Osteocyte (in vitro differentiated cells): ENCODE measurements at regions not wholly inside any gene's neighbourhood (a gene's known extent, or its start where the extent isn't known, plus 50 kb on each side); places are given as distances from the start of the nearest gene placed in this dataset.

Source experiments
- DNase-seq: peaks from one replicate; pipeline ENCODE4 v3.0.0; 2021; ENCODE audit warnings: mixed read lengths; ENCODE audit not compliant: unreplicated experiment; ENCODE audit errors: extremely low spot score
- H3K27ac Mint-ChIP-seq: one replicate; pipeline ENCODE4 v1.8.0; 2021; ENCODE audit warnings: mild to moderate bottlenecking, mixed read lengths; ENCODE audit not compliant: unreplicated experiment
- H3K27me3 Mint-ChIP-seq: one replicate; pipeline ENCODE4 v1.8.0; 2021; ENCODE audit warnings: mixed read lengths; ENCODE audit not compliant: unreplicated experiment
- H3K36me3 Mint-ChIP-seq: one replicate; pipeline ENCODE4 v1.8.0; 2021; ENCODE audit warnings: mixed read lengths; ENCODE audit not compliant: unreplicated experiment
- H3K4me1 Mint-ChIP-seq: one replicate; pipeline ENCODE4 v1.8.0; 2021; ENCODE audit warnings: mixed read lengths; ENCODE audit not compliant: unreplicated experiment
- H3K4me3 Mint-ChIP-seq: one replicate; pipeline ENCODE4 v1.8.0; 2021; ENCODE audit warnings: mild to moderate bottlenecking, moderate library complexity, mixed read lengths; ENCODE audit not compliant: unreplicated experiment
- H3K9me3 Mint-ChIP-seq: one replicate; pipeline ENCODE4 v1.8.0; 2021; ENCODE audit warnings: mixed read lengths; ENCODE audit not compliant: unreplicated experiment
- TF ChIP-seq, protein P1 (sequence below): fragments of 200-600 bp; sonication (generic); IDR thresholded peaks from 2 replicates; pipeline ENCODE4 v1.5.0; 2021; ENCODE audit warnings: antibody characterized with exemption, mild to moderate bottlenecking, moderate library complexity

DNA sequence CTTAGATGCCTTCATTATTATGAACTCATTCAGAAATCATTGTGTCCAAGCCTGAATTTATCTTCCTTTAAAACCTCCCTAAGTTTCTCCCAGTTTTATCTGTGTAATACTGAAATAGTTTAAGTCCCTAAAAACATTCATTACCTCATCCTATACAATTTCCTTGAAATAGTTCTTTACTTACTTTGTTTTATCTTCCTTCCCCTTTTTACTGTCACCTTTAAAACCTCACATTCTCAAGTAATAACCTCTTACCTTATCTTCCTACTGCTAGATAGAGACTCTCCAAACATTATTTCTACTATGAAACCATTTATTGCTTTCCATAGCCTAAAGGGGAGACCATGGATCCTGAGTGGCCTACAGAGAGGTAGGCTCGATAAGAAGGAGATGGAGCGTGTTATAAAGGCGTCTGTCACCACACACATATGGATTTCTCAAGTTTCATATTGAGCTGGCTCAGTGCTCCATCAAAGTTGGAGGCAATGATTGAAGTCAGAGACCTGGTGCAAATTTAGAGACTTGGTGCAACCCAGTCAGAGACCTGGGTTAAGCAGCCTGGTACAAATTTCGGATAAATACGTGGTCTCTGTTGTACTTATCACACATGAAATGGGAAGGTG lies 140.4 kb downstream of the NFKBIZ start:
- H3K27me3 Mint-ChIP-seq: no peaks in the 10 kb centered on the region
- H3K36me3 Mint-ChIP-seq: no peaks in the 10 kb centered on the region
- H3K4me3 Mint-ChIP-seq: no peak overlapping the region
- H3K4me1 Mint-ChIP-seq: peaks cover 2% of the 10 kb centered on the region
- DNase-seq: no peak
- no peaks in the 10 kb centered on the region for H3K9me3 Mint-ChIP-seq
- H3K27ac Mint-ChIP-seq: no peak overlapping the region
- TF ChIP-seq, protein P1, sequence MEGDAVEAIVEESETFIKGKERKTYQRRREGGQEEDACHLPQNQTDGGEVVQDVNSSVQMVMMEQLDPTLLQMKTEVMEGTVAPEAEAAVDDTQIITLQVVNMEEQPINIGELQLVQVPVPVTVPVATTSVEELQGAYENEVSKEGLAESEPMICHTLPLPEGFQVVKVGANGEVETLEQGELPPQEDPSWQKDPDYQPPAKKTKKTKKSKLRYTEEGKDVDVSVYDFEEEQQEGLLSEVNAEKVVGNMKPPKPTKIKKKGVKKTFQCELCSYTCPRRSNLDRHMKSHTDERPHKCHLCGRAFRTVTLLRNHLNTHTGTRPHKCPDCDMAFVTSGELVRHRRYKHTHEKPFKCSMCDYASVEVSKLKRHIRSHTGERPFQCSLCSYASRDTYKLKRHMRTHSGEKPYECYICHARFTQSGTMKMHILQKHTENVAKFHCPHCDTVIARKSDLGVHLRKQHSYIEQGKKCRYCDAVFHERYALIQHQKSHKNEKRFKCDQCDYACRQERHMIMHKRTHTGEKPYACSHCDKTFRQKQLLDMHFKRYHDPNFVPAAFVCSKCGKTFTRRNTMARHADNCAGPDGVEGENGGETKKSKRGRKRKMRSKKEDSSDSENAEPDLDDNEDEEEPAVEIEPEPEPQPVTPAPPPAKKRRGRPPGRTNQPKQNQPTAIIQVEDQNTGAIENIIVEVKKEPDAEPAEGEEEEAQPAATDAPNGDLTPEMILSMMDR: no peak

DNA sequence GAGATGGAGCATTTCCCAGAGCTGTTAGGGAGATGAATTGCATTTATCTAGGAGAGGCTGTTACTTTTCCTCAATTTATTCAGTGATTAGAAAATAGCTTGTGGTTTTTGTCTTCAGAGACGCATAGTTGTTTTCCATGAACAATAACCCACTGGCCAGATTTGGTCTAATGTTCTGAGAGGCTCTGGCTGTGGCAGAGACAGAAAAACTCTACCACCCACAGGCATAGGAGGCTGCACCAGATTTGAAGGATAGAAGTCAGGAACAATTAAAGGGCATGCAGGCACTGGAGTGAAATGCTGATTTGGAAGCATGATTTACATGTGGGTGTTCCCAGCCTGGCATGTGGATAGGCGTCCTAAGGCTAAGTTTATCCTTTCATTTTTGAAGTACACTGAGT lies 143.5 kb downstream of the NFKBIZ start:
- H3K4me3 Mint-ChIP-seq: no peak overlapping the region
- H3K27me3 Mint-ChIP-seq: no peaks in the 10 kb centered on the region
- TF ChIP-seq, protein P1: no peak
- H3K9me3 Mint-ChIP-seq: no peaks in the 10 kb centered on the region
- no peak for DNase-seq
- H3K36me3 Mint-ChIP-seq: no peaks in the 10 kb centered on the region
- H3K4me1 Mint-ChIP-seq: peaks cover 17% of the 10 kb centered on the region
- no peak overlapping the region for H3K27ac Mint-ChIP-seq

DNA sequence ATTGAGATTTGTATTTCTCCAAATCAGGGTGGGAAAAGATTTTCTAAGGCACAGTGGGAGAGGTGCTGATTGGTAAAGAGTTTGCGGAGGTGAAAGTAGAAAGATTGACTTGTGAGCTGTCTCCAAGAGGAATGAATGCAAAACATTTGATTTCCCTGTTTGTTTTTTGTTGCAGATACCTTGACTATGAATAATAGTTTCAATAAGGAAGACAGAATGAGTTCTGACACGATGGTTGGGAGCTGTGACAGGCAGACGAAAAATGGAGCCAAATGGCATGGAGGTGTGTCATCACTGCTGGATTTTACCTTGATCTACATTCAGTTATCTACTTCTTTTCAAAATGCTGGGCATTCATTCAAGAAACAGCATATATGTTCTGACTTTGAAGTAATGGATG lies 145.1 kb downstream of the NFKBIZ start:
- peaks cover 29% of the 10 kb centered on the region for H3K4me1 Mint-ChIP-seq
- H3K27me3 Mint-ChIP-seq: no peaks in the 10 kb centered on the region
- H3K9me3 Mint-ChIP-seq: no peaks in the 10 kb centered on the region
- no peak for DNase-seq
- no peaks in the 10 kb centered on the region for H3K36me3 Mint-ChIP-seq
- H3K4me3 Mint-ChIP-seq: no peak overlapping the region
- TF ChIP-seq, protein P1: no peak
- H3K27ac Mint-ChIP-seq: no peak overlapping the region

DNA sequence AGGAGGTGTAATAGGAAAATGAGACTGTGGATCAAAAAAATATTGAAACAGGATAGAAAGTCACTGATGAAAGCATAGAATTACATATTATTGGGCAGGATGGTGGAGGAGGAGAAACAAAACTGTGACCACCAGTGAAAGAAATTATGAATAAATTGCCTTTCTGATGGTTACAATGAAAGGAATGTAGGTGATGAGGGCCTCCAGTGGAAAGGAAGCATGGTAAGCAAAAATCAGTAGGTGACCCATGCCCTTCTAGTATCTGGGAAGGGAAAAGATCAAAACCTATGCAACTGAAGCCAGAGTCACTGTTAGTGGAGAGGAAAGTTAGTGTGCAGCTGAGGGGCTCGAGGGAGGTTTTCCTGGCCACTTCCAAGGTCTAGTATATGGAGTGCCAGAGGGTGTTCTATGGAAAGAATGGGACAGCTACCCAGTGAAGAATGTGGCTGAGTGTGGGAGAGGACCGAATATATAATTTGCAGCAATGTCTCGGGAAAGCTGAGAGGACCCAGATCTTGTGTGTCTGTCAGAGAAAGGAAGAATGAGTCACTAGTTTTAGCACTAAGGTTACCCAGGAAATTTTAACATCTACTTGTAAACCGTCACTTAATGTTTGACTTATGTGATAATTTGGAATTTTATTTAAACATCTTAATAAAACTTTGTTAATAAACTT lies 146.2 kb downstream of the NFKBIZ start:
- Mint-ChIP-seq H3K27ac (peak overlapping the region; percentile 66), H3K27me3 (no peaks in the 10 kb centered on the region), H3K36me3 (no peaks in the 10 kb centered on the region), H3K4me1 (peaks cover 36% of the 10 kb centered on the region), H3K9me3 (no peaks in the 10 kb centered on the region), H3K4me3 (no peak overlapping the region)
- TF ChIP-seq, protein P1: no peak
- DNase-seq: no peak

DNA sequence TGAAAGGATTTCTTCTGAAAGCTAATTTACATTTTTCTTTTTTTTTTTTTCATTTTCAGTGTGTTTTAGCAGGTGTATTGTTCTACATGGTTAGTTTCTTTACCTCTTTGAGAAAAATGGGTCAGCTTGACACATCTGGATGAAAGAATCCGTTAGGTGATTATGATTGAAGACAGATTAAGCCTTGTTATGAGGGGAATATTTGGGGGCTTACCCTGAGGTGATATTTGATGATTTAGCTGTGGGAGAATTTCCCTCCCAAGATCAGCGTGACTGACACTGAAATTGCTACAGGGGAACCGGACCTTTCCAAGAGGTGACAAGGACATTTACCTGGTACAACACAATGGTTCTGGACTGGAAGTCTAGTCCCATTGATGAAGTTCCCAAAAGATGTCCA lies 147.5 kb downstream of the NFKBIZ start:
- peaks cover 38% of the 10 kb centered on the region for H3K4me1 Mint-ChIP-seq
- no peaks in the 10 kb centered on the region for H3K27me3 Mint-ChIP-seq
- no peaks in the 10 kb centered on the region for H3K36me3 Mint-ChIP-seq
- H3K9me3 Mint-ChIP-seq: no peaks in the 10 kb centered on the region
- TF ChIP-seq, protein P1: no peak
- DNase-seq: no peak
- H3K4me3 Mint-ChIP-seq: no peak overlapping the region
- no peak overlapping the region for H3K27ac Mint-ChIP-seq
